Transverse colon (tissue), 4 donors: ENCODE measurements at regions not wholly inside any gene's neighbourhood (a gene's known extent, or its start where the extent isn't known, plus 50 kb on each side); places are given as distances from the start of the nearest gene placed in this dataset.

Source experiments
- CTCF ChIP-seq, 5 experiments: fragments of 200-600 bp in 3 of 5; fragments of 450-650 bp in 2 of 5; sonication (generic) in 3 of 5; IDR thresholded peaks; 1 replicate in 2 of 5; 2 replicates in 3 of 5; pipeline ENCODE4 v1.5.1; 2016 to 2017; ENCODE audit warnings: antibody characterized with exemption in 5 of 5, inconsistent platforms in 3 of 5, mild to moderate bottlenecking in 2 of 5, moderate library complexity in 1 of 5
- EP300 ChIP-seq: sonication (generic); formaldehyde crosslinking; IDR thresholded peaks from one replicate; pipeline ENCODE4 v1.6.1; 2017; ENCODE audit warnings: antibody characterized with exemption, low read depth
- POLR2A ChIP-seq: fragments of 450-650 bp; IDR thresholded peaks from one replicate; pipeline ENCODE4 v1.6.1; 2016; ENCODE audit warnings: antibody characterized with exemption, mild to moderate bottlenecking, moderate library complexity
- POLR2AphosphoS5 ChIP-seq, 3 donors: sonication (generic); formaldehyde crosslinking; IDR thresholded peaks; one replicate each; pipeline ENCODE4 v1.6.1; 2016; ENCODE audit warnings: antibody characterized with exemption in 3 of 3

GRCh38 chr10:123562811-123563580, 103.2 kb upstream of the GPR26 start:
- TF ChIP-seq POLR2A: no peak
- TF ChIP-seq CTCF (IDR thresholded peaks at IDR 0.05): no peak
- TF ChIP-seq EP300: no peak
- TF ChIP-seq POLR2AphosphoS5 (IDR thresholded peaks at IDR 0.05): no peak
